SJCRH30 (cell line): ENCODE measurements at regions not wholly inside any gene's neighbourhood (a gene's known extent, or its start where the extent isn't known, plus 50 kb on each side); places are given as distances from the start of the nearest gene placed in this dataset.

Experiments
- DNase-seq, 2 experiments: peaks; one replicate each; pipeline ENCODE4 v3.0.0-alpha.2; 2015 to 2020
- H3K27ac ChIP-seq: fragments of 250-450 bp; sonication (Bioruptor Pico); 2 replicates; pipeline ENCODE4 v1.5.1; 2020; ENCODE audit warnings: mild to moderate bottlenecking, moderate library complexity
- H3K27me3 ChIP-seq: fragments of 250-450 bp; sonication (Bioruptor Pico); 2 replicates; pipeline ENCODE4 v1.5.1; 2020; ENCODE audit warnings: mild to moderate bottlenecking, moderate library complexity
- H3K36me3 ChIP-seq: fragments of 250-450 bp; sonication (Bioruptor Pico); 2 replicates; pipeline ENCODE4 v1.5.1; 2020; ENCODE audit warnings: mild to moderate bottlenecking, moderate library complexity
- H3K4me1 ChIP-seq: fragments of 250-450 bp; sonication (Bioruptor Pico); 2 replicates; pipeline ENCODE4 v1.5.1; 2020; ENCODE audit warnings: mild to moderate bottlenecking, moderate library complexity
- H3K4me3 ChIP-seq: fragments of 250-450 bp; sonication (Bioruptor Pico); 2 replicates; pipeline ENCODE4 v1.5.1; 2020; ENCODE audit warnings: mild to moderate bottlenecking, moderate library complexity
- H3K9me3 ChIP-seq: fragments of 250-450 bp; sonication (Bioruptor Pico); replicated peaks from 2 replicates; pipeline ENCODE4 v1.5.1; 2020; ENCODE audit warnings: mild to moderate bottlenecking, moderate library complexity

- DNase-seq: no peak
- Histone ChIP-seq H3K27ac (no peak overlapping the region), H3K9me3 (no peaks in the 10 kb centered on the region), H3K27me3 (no peaks in the 10 kb centered on the region), H3K4me1 (no peaks in the 10 kb centered on the region), H3K36me3 (no peaks in the 10 kb centered on the region), H3K4me3 (no peak overlapping the region)
These were observed 68.4 kb upstream of the MAGI3 start for GRCh38 chr1:113321771-113322387.

GRCh38 chr1:113322439-113322838 lies 67.9 kb upstream of the MAGI3 start:
- Histone ChIP-seq H3K9me3 (no peaks in the 10 kb centered on the region), H3K27ac (no peak overlapping the region), H3K4me3 (no peak overlapping the region), H3K4me1 (no peaks in the 10 kb centered on the region), H3K36me3 (no peaks in the 10 kb centered on the region), H3K27me3 (no peaks in the 10 kb centered on the region)
- DNase-seq: no peak

- H3K4me1 ChIP-seq: no peaks in the 10 kb centered on the region
- H3K4me3 ChIP-seq: no peak overlapping the region
- no peaks in the 10 kb centered on the region for H3K36me3 ChIP-seq
- H3K27me3 ChIP-seq: no peaks in the 10 kb centered on the region
- H3K27ac ChIP-seq: no peak overlapping the region
- H3K9me3 ChIP-seq: no peaks in the 10 kb centered on the region; the same call in 1 of the 2 replicates
- DNase-seq: no peak
These were observed 65.3 kb upstream of the MAGI3 start for GRCh38 chr1:113325022-113325421.

GRCh38 chr1:113326976-113327375 lies 63.3 kb upstream of the MAGI3 start:
- H3K4me3 ChIP-seq: no peak overlapping the region
- H3K4me1 ChIP-seq: no peaks in the 10 kb centered on the region; the same call in 1 of the 2 replicates
- H3K27me3 ChIP-seq: no peaks in the 10 kb centered on the region
- H3K9me3 ChIP-seq: no peaks in the 10 kb centered on the region; the same call in 1 of the 2 replicates
- H3K36me3 ChIP-seq: no peaks in the 10 kb centered on the region
- no peak overlapping the region for H3K27ac ChIP-seq
- DNase-seq: no peak

- Histone ChIP-seq H3K9me3 (no peaks in the 10 kb centered on the region; the same call in 1 of the 2 replicates), H3K27me3 (no peaks in the 10 kb centered on the region), H3K27ac (no peak overlapping the region), H3K4me3 (no peak overlapping the region), H3K36me3 (no peaks in the 10 kb centered on the region), H3K4me1 (no peaks in the 10 kb centered on the region; the same call in 1 of the 2 replicates)
- DNase-seq: no peak
These were observed 57.3 kb upstream of the MAGI3 start for GRCh38 chr1:113333056-113333455.

GRCh38 chr1:113340038-113340437 lies 50.3 kb upstream of the MAGI3 start:
- Histone ChIP-seq H3K27me3 (peaks cover 3% of the 10 kb centered on the region; the same call in 1 of the 2 replicates), H3K4me1 (no peaks in the 10 kb centered on the region), H3K36me3 (no peaks in the 10 kb centered on the region), H3K4me3 (no peak overlapping the region), H3K9me3 (no peaks in the 10 kb centered on the region), H3K27ac (no peak overlapping the region)
- DNase-seq: no peak
